Adrenal gland (tissue), 9 donors: ENCODE measurements at regions not wholly inside any gene's neighbourhood (a gene's known extent, or its start where the extent isn't known, plus 50 kb on each side); places are given as distances from the start of the nearest gene placed in this dataset.

Experiments used
- DNase-seq, 7 donors: peaks; one replicate each; pipeline ENCODE4 v3.0.0-alpha.2; 2019 to 2020
- H3K27ac ChIP-seq, 5 donors: fragments of 200-600 bp; sonication (generic) in 4 of 5; 1 replicate in 3 of 5; 2 replicates in 2 of 5; pipeline versions ENCODE4 v1.5.1 to v1.8.0; 2016 to 2020; ENCODE audit warnings: mild to moderate bottlenecking in 1 of 5
- H3K27me3 ChIP-seq: fragments of 200-600 bp; 2 replicates; pipeline ENCODE4 v1.8.0; 2021
- H3K36me3 ChIP-seq, 2 donors: fragments of 200-600 bp; replicated peaks in 1 of 2; 1 replicate in 1 of 2; 2 replicates in 1 of 2; pipeline versions ENCODE4 v1.5.1 to v1.8.0; 2018 to 2022
- H3K4me1 ChIP-seq, 2 donors: fragments of 200-600 bp; replicated peaks in 1 of 2; 1 replicate in 1 of 2; 2 replicates in 1 of 2; pipeline versions ENCODE4 v1.5.1 to v1.8.0; 2018 to 2021
- H3K4me3 ChIP-seq, 4 donors: fragments of 200-600 bp; sonication (generic) in 3 of 4; one replicate each; pipeline ENCODE4 v1.5.1; 2016 to 2018
- H3K9me3 ChIP-seq, 3 donors: fragments of 200-600 bp; sonication (generic) in 1 of 3; replicated peaks in 1 of 3; 1 replicate in 2 of 3; 2 replicates in 1 of 3; pipeline versions ENCODE4 v1.5.1 to v1.8.0; 2016 to 2021
- POLR2A ChIP-seq, 2 donors: fragments of 450-650 bp; IDR thresholded peaks; one replicate each; pipeline ENCODE4 v1.6.1; 2017; ENCODE audit warnings: antibody characterized with exemption in 2 of 2, mild to moderate bottlenecking in 2 of 2, moderate library complexity in 1 of 2
- WGBS, 4 donors: extraction: QIAGEN DNeasy Blood & Tissue Kit in 2 of 4; methylation state at CpG; one replicate each; pipeline versions ENCODE4 v1.1.5 to v1.1.7; 2013 to 2017; 5-methylcytosine and 5-hydroxymethylcytosine counted together
- intact Hi-C, 2 donors: fragments of 100-400 bp; cut with DNase I; formaldehyde crosslinking; loops; one replicate each; pipeline versions ENCODE4 v1.14.1 to v1.15.0; 2022 to 2023
- TF ChIP-seq, protein P1 (sequence below), 6 experiments: fragments of 450-650 bp in 4 of 6; fragments of 200-600 bp in 2 of 6; sonication (generic) in 1 of 6; IDR thresholded peaks; 1 replicate in 5 of 6; 2 replicates in 1 of 6; pipeline versions ENCODE4 v1.5.1 to v1.8.0; 2016 to 2021; ENCODE audit warnings: antibody characterized with exemption in 6 of 6, mild to moderate bottlenecking in 2 of 6, moderate library complexity in 1 of 6
- donor health status: healthy with polysubstance abuse.
- donor health status: Bipolar disorder and iron deficiency.
- donor health status: DM: yes; HTN: yes; CAD: no.
- donor health status: DM: no; HTN: no; CAD: no.
- donor health status: DM: no; HTN: no; CAD: no.

DNA sequence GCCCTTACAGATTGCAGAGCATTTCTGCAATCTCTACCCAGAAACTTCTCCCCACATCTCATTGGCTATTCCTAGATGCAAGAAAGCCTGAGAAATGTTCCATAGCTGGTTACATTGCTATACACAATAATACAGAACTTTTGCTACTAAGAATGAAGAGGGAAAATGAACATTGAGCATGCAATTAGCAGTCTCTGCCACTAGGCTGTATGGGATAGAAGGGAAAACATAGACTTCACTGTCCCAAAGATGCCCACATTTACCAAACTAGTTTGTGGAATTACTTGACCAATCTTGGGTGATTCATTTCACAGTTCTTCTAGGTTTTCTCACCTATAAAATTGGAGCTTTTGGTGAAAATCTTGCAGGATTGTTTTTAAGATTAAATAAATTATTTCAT is 265.7 kb upstream of the NT5C1B start:
- no peaks in the 10 kb centered on the region for H3K27me3 ChIP-seq
- no peaks in the 10 kb centered on the region for H3K36me3 ChIP-seq
- H3K9me3 ChIP-seq, result no peaks in the 10 kb centered on the region
- intact Hi-C loops, result no loop called here
- TF ChIP-seq POLR2A (IDR thresholded peaks at IDR 0.05), result no peak
- TF ChIP-seq, protein P1, sequence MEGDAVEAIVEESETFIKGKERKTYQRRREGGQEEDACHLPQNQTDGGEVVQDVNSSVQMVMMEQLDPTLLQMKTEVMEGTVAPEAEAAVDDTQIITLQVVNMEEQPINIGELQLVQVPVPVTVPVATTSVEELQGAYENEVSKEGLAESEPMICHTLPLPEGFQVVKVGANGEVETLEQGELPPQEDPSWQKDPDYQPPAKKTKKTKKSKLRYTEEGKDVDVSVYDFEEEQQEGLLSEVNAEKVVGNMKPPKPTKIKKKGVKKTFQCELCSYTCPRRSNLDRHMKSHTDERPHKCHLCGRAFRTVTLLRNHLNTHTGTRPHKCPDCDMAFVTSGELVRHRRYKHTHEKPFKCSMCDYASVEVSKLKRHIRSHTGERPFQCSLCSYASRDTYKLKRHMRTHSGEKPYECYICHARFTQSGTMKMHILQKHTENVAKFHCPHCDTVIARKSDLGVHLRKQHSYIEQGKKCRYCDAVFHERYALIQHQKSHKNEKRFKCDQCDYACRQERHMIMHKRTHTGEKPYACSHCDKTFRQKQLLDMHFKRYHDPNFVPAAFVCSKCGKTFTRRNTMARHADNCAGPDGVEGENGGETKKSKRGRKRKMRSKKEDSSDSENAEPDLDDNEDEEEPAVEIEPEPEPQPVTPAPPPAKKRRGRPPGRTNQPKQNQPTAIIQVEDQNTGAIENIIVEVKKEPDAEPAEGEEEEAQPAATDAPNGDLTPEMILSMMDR (IDR thresholded peaks at IDR 0.05), result peak in 4 of 6 experiments; percentile 4 to 33 (median 23)
- H3K27ac ChIP-seq, result no peak overlapping the region
- H3K4me3 ChIP-seq, result no peak overlapping the region
- no peak for DNase-seq
- no peaks in the 10 kb centered on the region for H3K4me1 ChIP-seq

DNA sequence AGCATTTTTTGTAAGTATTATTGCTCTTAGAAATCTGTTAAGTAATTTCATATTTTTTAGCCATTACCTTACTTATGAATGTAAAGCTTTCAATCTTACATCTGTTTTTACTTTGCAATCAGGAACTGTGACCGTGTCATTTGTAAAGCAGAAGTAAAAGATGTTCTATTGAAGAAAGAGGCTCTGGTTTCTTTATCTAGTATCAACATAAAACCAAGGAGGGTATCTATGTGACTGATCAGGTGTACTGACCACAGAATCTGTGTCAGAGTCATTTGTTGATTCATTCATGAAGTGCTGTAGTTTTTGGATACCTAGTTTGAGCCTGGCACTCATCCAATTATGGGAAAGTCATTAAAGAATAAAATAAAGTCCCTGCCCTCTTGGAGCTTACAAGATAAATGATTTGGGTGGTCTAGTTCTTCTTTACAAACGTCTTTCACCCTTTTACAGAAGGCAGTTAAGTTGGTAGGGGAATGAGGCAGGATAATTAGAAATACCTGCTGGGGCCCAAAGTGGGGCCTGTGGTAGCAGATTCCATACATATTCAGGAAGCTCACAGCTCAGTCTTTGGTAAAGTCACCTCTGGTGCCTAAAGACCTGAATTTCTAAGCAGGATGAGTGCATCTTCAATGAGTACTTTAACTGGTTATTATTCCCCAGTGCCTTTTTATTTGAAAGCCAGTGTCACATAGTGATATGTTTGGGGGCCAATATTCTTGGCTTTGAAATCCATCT is 260.6 kb upstream of the NT5C1B start:
- Histone ChIP-seq H3K27ac (no peak overlapping the region), H3K36me3 (no peaks in the 10 kb centered on the region), H3K27me3 (no peaks in the 10 kb centered on the region), H3K9me3 (no peaks in the 10 kb centered on the region), H3K4me1 (no peaks in the 10 kb centered on the region), H3K4me3 (no peak overlapping the region)
- WGBS, 4 donors, result 60 to 67% (median 62%) methylated on average over 2 of the region's 2 CpGs
- no peak for TF ChIP-seq POLR2A (IDR thresholded peaks at IDR 0.05)
- TF ChIP-seq, protein P1 (IDR thresholded peaks at IDR 0.05), result no peak
- intact Hi-C loops, result no loop called here
- no peak for DNase-seq

DNA sequence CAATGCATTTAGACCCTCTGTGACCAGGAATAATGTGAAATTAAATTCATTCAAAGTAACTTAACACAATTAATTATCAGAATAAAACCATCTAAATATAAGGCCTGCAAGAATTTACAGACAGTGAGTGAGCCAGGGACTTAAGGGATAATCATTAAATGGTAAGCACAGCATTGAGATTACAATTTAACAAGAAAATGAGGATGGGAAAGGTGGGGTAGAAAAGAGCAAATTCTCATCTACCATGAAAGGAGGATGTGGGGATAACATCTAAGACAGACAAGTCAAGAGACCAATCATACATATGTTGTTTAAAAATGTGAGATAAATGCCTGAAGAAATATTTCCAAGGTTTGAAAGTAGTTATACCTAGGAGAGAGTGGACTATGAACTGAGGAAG is 259.3 kb upstream of the NT5C1B start:
- Histone ChIP-seq H3K36me3 (no peaks in the 10 kb centered on the region), H3K27ac (no peak overlapping the region), H3K9me3 (no peaks in the 10 kb centered on the region), H3K27me3 (no peaks in the 10 kb centered on the region), H3K4me1 (no peaks in the 10 kb centered on the region), H3K4me3 (no peak overlapping the region)
- no peak for DNase-seq
- intact Hi-C loops, result no loop called here
- TF ChIP-seq, protein P1 (IDR thresholded peaks at IDR 0.05), result no peak
- no peak for TF ChIP-seq POLR2A (IDR thresholded peaks at IDR 0.05)

DNA sequence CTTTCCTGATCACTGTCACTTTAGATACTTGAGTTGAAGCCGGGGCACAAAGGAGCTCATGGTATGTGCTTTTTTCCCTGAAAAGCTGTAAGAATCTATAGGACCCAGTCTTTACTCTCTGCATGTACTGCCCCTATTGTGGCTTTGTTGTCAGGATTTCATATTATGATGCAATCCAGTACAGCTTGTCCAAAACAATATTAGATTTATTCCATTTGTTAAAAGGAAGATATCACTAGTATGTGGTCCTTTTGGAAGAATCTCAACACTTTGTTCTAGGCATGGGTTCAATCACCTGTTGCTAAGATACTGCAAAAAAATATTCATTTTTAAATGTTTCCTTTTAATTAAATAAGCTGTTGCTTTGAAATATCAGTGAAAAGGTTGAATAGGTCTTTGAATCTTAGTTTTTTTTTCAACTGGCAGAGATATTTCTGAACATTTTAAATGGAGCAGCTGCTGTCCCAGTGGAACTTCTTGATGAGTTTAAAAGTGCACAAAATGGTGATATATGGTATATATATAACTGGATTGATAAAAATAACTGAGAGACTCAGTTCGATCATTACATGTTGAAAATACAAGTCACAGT is 256.6 kb upstream of the NT5C1B start:
- no peak overlapping the region for H3K27ac ChIP-seq

More for the DNA sequence above, 256.6 kb upstream of the NT5C1B start:
- Histone ChIP-seq H3K27me3 (no peaks in the 10 kb centered on the region), H3K9me3 (no peaks in the 10 kb centered on the region), H3K4me3 (no peak overlapping the region), H3K4me1 (no peaks in the 10 kb centered on the region), H3K36me3 (no peaks in the 10 kb centered on the region)
- whole genome bisulfite sequencing, 4 donors, result 57 to 73% (median 69%) methylated on average over 2 of the region's 2 CpGs
- DNase-seq, result no peak
- intact Hi-C loops, result no loop called here
- TF ChIP-seq, protein P1 (IDR thresholded peaks at IDR 0.05), result no peak
- no peak for TF ChIP-seq POLR2A (IDR thresholded peaks at IDR 0.05)
